ENCODE measurements at regions not wholly inside any gene's neighbourhood (a gene's known extent, or its start where the extent isn't known, plus 50 kb on each side); places are given as distances from the start of the nearest gene placed in this dataset.

DNA sequence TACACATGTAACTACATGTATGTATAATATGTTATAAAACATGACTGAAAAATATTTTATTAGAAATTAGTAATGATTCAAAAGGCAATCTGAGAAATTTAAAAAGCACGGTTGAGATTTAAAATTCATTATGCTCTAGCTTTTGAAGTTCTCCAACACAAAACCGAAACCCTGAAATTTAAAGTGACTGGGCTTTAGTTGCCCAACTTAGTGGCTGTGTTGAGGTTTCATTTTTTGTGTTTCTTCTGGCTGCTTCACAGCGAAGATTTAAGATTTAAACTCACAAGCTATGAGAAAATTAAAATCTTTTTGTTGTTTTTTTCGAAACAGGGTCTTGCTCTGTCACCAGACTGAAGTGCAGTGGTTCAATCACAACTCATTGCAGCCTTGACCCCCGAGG is 1058.7 kb downstream of the NCAM2 start:
- no peak overlapping the region for H3K4me3 ChIP-seq (ENCODE audit: low read depth, low read length)
- CTCF ChIA-PET: interaction anchor here (0.6 kb wide), 1 partner anchor 72 kb away, joined by 3 read pairs; no protein-coding TSS in a partner anchor
- DNase-seq (ENCODE audit: low read depth): no peak
- POLR2A ChIA-PET: no interaction called here
- no peaks in the 10 kb centered on the region for H3K27me3 ChIP-seq (ENCODE audit: control insufficient read depth, insufficient read depth, low read length)
- no peaks in the 10 kb centered on the region for H3K36me3 ChIP-seq (ENCODE audit: control insufficient read depth, insufficient read depth, low read length)
- TF ChIP-seq, protein P1, sequence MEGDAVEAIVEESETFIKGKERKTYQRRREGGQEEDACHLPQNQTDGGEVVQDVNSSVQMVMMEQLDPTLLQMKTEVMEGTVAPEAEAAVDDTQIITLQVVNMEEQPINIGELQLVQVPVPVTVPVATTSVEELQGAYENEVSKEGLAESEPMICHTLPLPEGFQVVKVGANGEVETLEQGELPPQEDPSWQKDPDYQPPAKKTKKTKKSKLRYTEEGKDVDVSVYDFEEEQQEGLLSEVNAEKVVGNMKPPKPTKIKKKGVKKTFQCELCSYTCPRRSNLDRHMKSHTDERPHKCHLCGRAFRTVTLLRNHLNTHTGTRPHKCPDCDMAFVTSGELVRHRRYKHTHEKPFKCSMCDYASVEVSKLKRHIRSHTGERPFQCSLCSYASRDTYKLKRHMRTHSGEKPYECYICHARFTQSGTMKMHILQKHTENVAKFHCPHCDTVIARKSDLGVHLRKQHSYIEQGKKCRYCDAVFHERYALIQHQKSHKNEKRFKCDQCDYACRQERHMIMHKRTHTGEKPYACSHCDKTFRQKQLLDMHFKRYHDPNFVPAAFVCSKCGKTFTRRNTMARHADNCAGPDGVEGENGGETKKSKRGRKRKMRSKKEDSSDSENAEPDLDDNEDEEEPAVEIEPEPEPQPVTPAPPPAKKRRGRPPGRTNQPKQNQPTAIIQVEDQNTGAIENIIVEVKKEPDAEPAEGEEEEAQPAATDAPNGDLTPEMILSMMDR (IDR thresholded peaks at IDR 0.05; ENCODE audit: insufficient read depth, low read depth, low read length): no peak

DNA sequence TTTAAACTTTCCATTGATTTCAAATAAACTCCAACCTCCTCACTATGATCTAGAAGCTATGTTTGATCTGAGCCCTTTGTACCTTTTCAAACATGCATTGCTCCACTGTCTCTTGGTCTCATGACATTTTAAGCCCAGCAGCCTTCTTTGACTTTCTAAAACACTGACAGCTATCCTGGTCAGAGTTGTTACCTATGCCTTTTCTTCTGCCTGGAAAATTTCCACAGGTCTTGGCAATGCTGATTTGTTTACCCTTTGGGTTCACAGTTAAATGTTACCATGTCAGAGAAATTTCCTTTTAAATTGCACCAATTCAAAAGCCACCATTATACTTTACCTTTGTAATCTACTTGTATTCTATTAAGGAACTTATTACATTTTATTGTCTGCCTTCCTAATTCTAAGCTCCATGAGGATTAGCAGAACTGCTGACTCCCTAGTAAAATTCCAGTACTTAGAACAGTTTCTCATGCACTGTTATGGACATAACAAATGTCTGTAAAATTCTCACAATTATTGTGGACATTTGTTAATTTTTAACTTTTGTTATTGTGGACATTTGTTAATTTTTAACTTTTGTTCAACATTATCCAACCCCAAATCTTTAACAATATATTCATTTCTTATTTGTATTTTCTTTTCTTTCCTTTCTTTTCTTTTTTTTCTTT is 1064.4 kb downstream of the NCAM2 start:
- CTCF ChIA-PET: no interaction called here

DNA sequence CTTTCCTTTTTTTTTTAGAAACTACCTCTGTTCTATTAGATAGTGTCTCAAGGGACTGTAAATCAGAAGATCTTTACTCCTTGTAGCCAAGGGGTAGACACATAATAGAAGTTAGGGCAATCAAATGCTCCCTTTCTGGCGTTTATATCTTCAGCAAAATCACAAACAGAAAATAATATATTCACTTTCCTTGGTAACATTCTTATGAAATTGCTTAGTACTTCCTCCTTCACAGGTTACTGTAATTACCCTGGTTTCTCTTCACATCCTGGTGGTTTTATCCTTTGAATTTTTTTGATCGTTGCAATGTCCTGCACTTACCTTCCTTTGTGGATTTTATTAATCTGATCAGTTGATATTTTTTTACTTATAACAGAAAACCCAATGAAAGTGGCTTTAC is 1064.9 kb downstream of the NCAM2 start:
- Histone ChIP-seq H3K4me3 (ENCODE audit: low read depth, low read length) (no peak overlapping the region), H3K36me3 (ENCODE audit: control insufficient read depth, insufficient read depth, low read length) (no peaks in the 10 kb centered on the region), H3K27me3 (ENCODE audit: control insufficient read depth, insufficient read depth, low read length) (no peaks in the 10 kb centered on the region)
- DNase-seq (ENCODE audit: low read depth): no peak
- ChIA-PET POLR2A (no interaction called here), CTCF (no interaction called here)
- TF ChIP-seq, protein P1 (IDR thresholded peaks at IDR 0.05; ENCODE audit: insufficient read depth, low read depth, low read length): no peak

More for the DNA sequence above, 1064.4 kb downstream of the NCAM2 start:
- POLR2A ChIA-PET: no interaction called here
- TF ChIP-seq, protein P1 (IDR thresholded peaks at IDR 0.05; ENCODE audit: insufficient read depth, low read depth, low read length): no peak
- Histone ChIP-seq H3K4me3 (ENCODE audit: low read depth, low read length) (no peak overlapping the region), H3K36me3 (ENCODE audit: control insufficient read depth, insufficient read depth, low read length) (no peaks in the 10 kb centered on the region), H3K27me3 (ENCODE audit: control insufficient read depth, insufficient read depth, low read length) (no peaks in the 10 kb centered on the region)
- no peak for DNase-seq (ENCODE audit: low read depth)

DNA sequence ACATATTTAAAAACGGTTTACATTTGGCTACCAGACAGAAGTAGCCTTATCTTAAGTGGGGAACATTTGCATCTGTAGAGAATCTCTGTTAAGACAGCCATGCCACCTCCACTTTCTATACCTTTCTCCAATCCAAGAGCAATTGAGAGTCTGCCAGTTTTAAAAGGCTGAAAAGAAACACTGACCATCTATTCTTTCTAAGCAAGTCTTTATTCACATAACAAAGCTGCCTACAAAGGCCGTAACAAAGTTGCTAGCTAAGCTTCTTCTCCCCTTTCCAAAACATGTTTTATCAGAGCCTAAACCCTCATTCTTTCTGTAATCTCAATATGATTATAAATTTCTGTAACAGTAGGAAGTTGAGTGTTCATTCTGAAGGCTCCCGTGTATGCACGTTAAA is 1078.3 kb downstream of the NCAM2 start:
- no peak for DNase-seq (ENCODE audit: low read depth)
- Histone ChIP-seq H3K4me3 (ENCODE audit: low read depth, low read length) (no peak overlapping the region), H3K36me3 (ENCODE audit: control insufficient read depth, insufficient read depth, low read length) (no peaks in the 10 kb centered on the region), H3K27me3 (ENCODE audit: control insufficient read depth, insufficient read depth, low read length) (no peaks in the 10 kb centered on the region)
- TF ChIP-seq, protein P1 (IDR thresholded peaks at IDR 0.05; ENCODE audit: insufficient read depth, low read depth, low read length): no peak
- POLR2A ChIA-PET: no interaction called here
- CTCF ChIA-PET: no interaction called here

DNA sequence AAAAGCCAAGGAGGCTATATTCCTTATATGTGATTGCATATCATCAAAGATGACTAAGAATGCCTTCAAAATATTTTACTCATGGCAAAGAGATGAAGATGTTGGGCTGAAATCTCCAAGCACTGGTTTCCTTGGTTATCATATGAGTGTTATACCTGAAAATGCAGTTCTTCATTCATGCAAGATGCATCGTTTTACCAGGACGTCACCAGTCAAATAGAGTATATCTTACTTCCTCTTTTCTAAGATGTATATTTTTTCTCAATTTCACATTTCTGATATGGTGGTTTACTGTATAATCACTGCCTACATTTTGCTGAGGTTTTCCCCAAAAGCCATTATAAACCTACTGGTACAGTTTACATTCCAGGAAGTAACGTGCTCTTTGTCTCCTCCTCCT is 1085.7 kb downstream of the NCAM2 start:
- Histone ChIP-seq H3K4me3 (ENCODE audit: low read depth, low read length) (no peak overlapping the region), H3K27me3 (ENCODE audit: control insufficient read depth, insufficient read depth, low read length) (no peaks in the 10 kb centered on the region), H3K36me3 (ENCODE audit: control insufficient read depth, insufficient read depth, low read length) (no peaks in the 10 kb centered on the region)
- no peak for DNase-seq (ENCODE audit: low read depth)
- CTCF ChIA-PET: no interaction called here
- TF ChIP-seq, protein P1 (IDR thresholded peaks at IDR 0.05; ENCODE audit: insufficient read depth, low read depth, low read length): no peak
- POLR2A ChIA-PET: no interaction called here
